ENCODE measurements at regions not wholly inside any gene's neighbourhood (a gene's known extent, or its start where the extent isn't known, plus 50 kb on each side); places are given as distances from the start of the nearest gene placed in this dataset.

GRCh38 chr7:101764221-101764620, 53.2 kb upstream of the CUX1 start:
- no peak overlapping the region for H3K23ac ChIP-seq (ENCODE audit: insufficient read length)
- H3K79me2 ChIP-seq (ENCODE audit: control insufficient read depth in 1 of 2, insufficient read depth in 2 of 2, low read length in 2 of 2): no peaks in the 10 kb centered on the region
- no peaks in the 10 kb centered on the region for H3K27me3 ChIP-seq (replicated peaks in 1 of 4; ENCODE audit: control insufficient read depth in 3 of 4, extremely low read depth in 1 of 4, insufficient read depth in 3 of 4, low read length in 3 of 4)
- H4K20me1 ChIP-seq (replicated peaks in 1 of 2; ENCODE audit: control insufficient read depth in 1 of 2, insufficient read depth in 2 of 2, low read length in 2 of 2): no peaks in the 10 kb centered on the region
- H3K4me2 ChIP-seq (ENCODE audit: insufficient read depth in 1 of 2, low read depth in 2 of 2, low read length in 2 of 2): no peak overlapping the region
- no peak overlapping the region for H2AFZ ChIP-seq (ENCODE audit: low read length)
- H2BK120ac ChIP-seq (replicated peaks; ENCODE audit: low read depth, low read length): no peak overlapping the region
- H4K8ac ChIP-seq (ENCODE audit: extremely low read depth, insufficient read depth, low read length): no peak overlapping the region
- H3K9me3 ChIP-seq (ENCODE audit: insufficient read depth in 2 of 2, low read depth in 1 of 2, low read length in 1 of 2): no peaks in the 10 kb centered on the region
- H3K9ac ChIP-seq (replicated peaks in 1 of 4; ENCODE audit: extremely low read depth in 1 of 4, low read depth in 3 of 4, low read length in 3 of 4): no peak overlapping the region
- no peak for TF ChIP-seq CBX8 (IDR thresholded peaks at IDR 0.05; ENCODE audit: borderline replicate concordance, low read depth, low read length)
- no peak for TF ChIP-seq SIN3A (conservative IDR thresholded peaks at IDR 0.05 in 1 of 2, IDR thresholded peaks at IDR 0.05 in 1 of 2; ENCODE audit: low read depth in 1 of 2, low read length in 2 of 2)
- TF ChIP-seq CTCF (IDR thresholded peaks at IDR 0.05; ENCODE audit: control extremely low read depth in 1 of 3, insufficient read depth in 1 of 3, low read depth in 1 of 3, low read length in 3 of 3): no peak
- TF ChIP-seq SIRT6 (IDR thresholded peaks at IDR 0.05; ENCODE audit: low read length): no peak
- no peak for TF ChIP-seq ATF2 (IDR thresholded peaks at IDR 0.05; ENCODE audit: low read length)
- no peak for TF ChIP-seq E2F6 (IDR thresholded peaks at IDR 0.05)
- H3K79me1 ChIP-seq (ENCODE audit: low read depth, low read length): no peaks in the 10 kb centered on the region
- no peak overlapping the region for H2BK20ac ChIP-seq (ENCODE audit: low read length)
- no peaks in the 10 kb centered on the region for H3K36me3 ChIP-seq (ENCODE audit: control insufficient read depth in 2 of 4, insufficient read depth in 4 of 4, low read length in 3 of 4)
- H3K27ac ChIP-seq (ENCODE audit: low read depth, low read length): no peak overlapping the region
- ChIA-PET CTCF (ENCODE audit: partially characterized antibody) (interaction anchor here (1.0 kb wide), 1 partner anchor 41 kb away, joined by 5 read pairs; no protein-coding TSS in a partner anchor), POLR2A (ENCODE audit: partially characterized antibody) (interaction anchor here (0.7 kb wide), 1 partner anchor 391 kb away, joined by 3 read pairs; no protein-coding TSS in a partner anchor)
- H2AK5ac ChIP-seq (ENCODE audit: low read depth, low read length): no peak overlapping the region
- H2BK15ac ChIP-seq (ENCODE audit: low read length): no peak overlapping the region
- FAIRE-seq (no peak), DNase-seq (ENCODE audit: low read depth in 1 of 2, low spot score in 2 of 2) (no peak)
- no peak overlapping the region for H3K4me3 ChIP-seq (ENCODE audit: extremely low read depth in 1 of 4, insufficient read depth in 2 of 4, low read depth in 3 of 4, low read length in 4 of 4)
- no peaks in the 10 kb centered on the region for H3K4me1 ChIP-seq (replicated peaks in 1 of 4; ENCODE audit: control insufficient read depth in 3 of 4, insufficient read depth in 4 of 4, low read length in 3 of 4)
- H2BK12ac ChIP-seq (ENCODE audit: low read depth, low read length): no peak overlapping the region
- H2BK5ac ChIP-seq (ENCODE audit: low read depth, low read length): no peak overlapping the region
- H4K5ac ChIP-seq (ENCODE audit: insufficient read length, low read depth, low read length): no peak overlapping the region
- no peak overlapping the region for H3K18ac ChIP-seq (ENCODE audit: extremely low read depth, low read length)
- 84% methylated on average over 6 of the region's 6 CpGs; no CpG with 5 or more reads in 1 of the 2 experiments for WGBS, 2 experiments (ENCODE audit: extremely low coverage in 1 of 2, insufficient coverage in 1 of 2, insufficient read length in 1 of 2, insufficient replicate concordance in 2 of 2, low coverage in 1 of 2, low lambda C conversion rate in 2 of 2, missing lambda C conversion rate in 1 of 2)
- H4K91ac ChIP-seq (replicated peaks; ENCODE audit: insufficient read length, low read length): no peak overlapping the region
- no peak overlapping the region for H3K4ac ChIP-seq (replicated peaks; ENCODE audit: insufficient read length, low read depth, low read length)
- H3K56ac ChIP-seq (replicated peaks; ENCODE audit: insufficient read length, low read depth, low read length): no peak overlapping the region
- H3K23me2 ChIP-seq (ENCODE audit: low read depth, low read length): no peaks in the 10 kb centered on the region
- no peak overlapping the region for H3K14ac ChIP-seq (ENCODE audit: insufficient read length)
